GM23338 (cell line): ENCODE measurements at regions not wholly inside any gene's neighbourhood (a gene's known extent, or its start where the extent isn't known, plus 50 kb on each side); places are given as distances from the start of the nearest gene placed in this dataset.
A peak's percentile ranks its signal among the peaks of the same experiment; 100 is the strongest.

Experiments used
- ATAC-seq: fragments of 200-7000 bp; cut with Tn5 transposase; 3 replicates; pipeline ENCODE4 v1.9.1; 2020
- DNase-seq: peaks from one replicate; pipeline ENCODE4 v3.0.0-alpha.2; 2015; ENCODE audit warnings: low spot score
- H2AFZ ChIP-seq: fragments of 200-600 bp; sonication (generic); 2 replicates; pipeline ENCODE4 v1.8.0; 2016; ENCODE audit warnings: antibody characterized with exemption, mild to moderate bottlenecking, moderate library complexity
- H3F3A ChIP-seq: fragments of 200-600 bp; sonication (generic); replicated peaks from 2 replicates; pipeline ENCODE4 v1.8.0; 2017; ENCODE audit warnings: antibody characterized with exemption, mixed run types, low read depth
- H3K27ac ChIP-seq: fragments of 200-600 bp; sonication (generic); 2 replicates; pipeline ENCODE4 v1.6.1; 2016; ENCODE audit warnings: low read depth
- H3K27me3 ChIP-seq: fragments of 200-600 bp; sonication (generic); 2 replicates; pipeline ENCODE4 v1.8.0; 2016; ENCODE audit warnings: mild to moderate bottlenecking, mixed run types, moderate library complexity; ENCODE audit not compliant: insufficient read depth
- H3K36me3 ChIP-seq: fragments of 200-600 bp; sonication (generic); 2 replicates; pipeline ENCODE4 v1.8.0; 2016; ENCODE audit warnings: mild to moderate bottlenecking; ENCODE audit not compliant: insufficient read depth
- H3K4me1 ChIP-seq: fragments of 200-600 bp; sonication (generic); 2 replicates; pipeline ENCODE4 v1.8.0; 2016; ENCODE audit warnings: mild to moderate bottlenecking, moderate library complexity; ENCODE audit not compliant: insufficient read depth
- H3K4me2 ChIP-seq: fragments of 200-600 bp; sonication (generic); 2 replicates; pipeline ENCODE4 v1.7.1; 2017; ENCODE audit warnings: mixed run types
- H3K4me3 ChIP-seq: fragments of 200-600 bp; sonication (generic); 2 replicates; pipeline ENCODE4 v1.6.1; 2016; ENCODE audit warnings: mixed run types
- H3K79me2 ChIP-seq: fragments of 200-600 bp; sonication (generic); replicated peaks from 2 replicates; pipeline ENCODE4 v1.8.0; 2017; ENCODE audit warnings: mild to moderate bottlenecking; ENCODE audit not compliant: insufficient read depth
- H3K9me2 ChIP-seq: fragments of 200-600 bp; sonication (generic); 2 replicates; pipeline ENCODE4 v1.8.0; 2017; ENCODE audit not compliant: insufficient read depth
- H4K20me1 ChIP-seq: fragments of 200-600 bp; sonication (generic); replicated peaks from 2 replicates; pipeline ENCODE4 v1.8.0; 2017; ENCODE audit warnings: mild to moderate bottlenecking; ENCODE audit not compliant: insufficient read depth
- H3K27ac Mint-ChIP-seq: 2 replicates; pipeline ENCODE4 v1.8.0; 2020; ENCODE audit warnings: inconsistent platforms, mild to moderate bottlenecking, moderate library complexity, mixed read lengths
- H3K27me3 Mint-ChIP-seq: 3 replicates; pipeline ENCODE4 v1.8.0; 2022; ENCODE audit warnings: low read depth, mild to moderate bottlenecking, moderate library complexity, mixed read lengths, inconsistent platforms; ENCODE audit not compliant: insufficient read depth, poor library complexity
- H3K36me3 Mint-ChIP-seq: 3 replicates; pipeline ENCODE4 v1.8.0; 2021; ENCODE audit warnings: low read depth, mild to moderate bottlenecking, inconsistent platforms, moderate library complexity, mixed read lengths
- H3K4me1 Mint-ChIP-seq: 3 replicates; pipeline ENCODE4 v1.8.0; 2020; ENCODE audit warnings: mild to moderate bottlenecking, inconsistent platforms, mixed read lengths
- H3K4me3 Mint-ChIP-seq: 3 replicates; pipeline ENCODE4 v1.8.0; 2021; ENCODE audit warnings: moderate library complexity, mild to moderate bottlenecking, inconsistent platforms, mixed read lengths
- H3K9me3 Mint-ChIP-seq: 3 replicates; pipeline ENCODE4 v1.8.0; 2020; ENCODE audit warnings: moderate library complexity, mild to moderate bottlenecking, inconsistent platforms, mixed read lengths
- CREB1 ChIP-seq: fragments of 250-450 bp; sonication (Bioruptor Pico); IDR thresholded peaks from 2 replicates; pipeline ENCODE4 v1.5.0; 2020; ENCODE audit warnings: low read depth, mild to moderate bottlenecking, moderate library complexity
- EZH2 ChIP-seq: fragments of 200-600 bp; sonication (generic); IDR thresholded peaks from one replicate; pipeline ENCODE4 v1.8.0; 2017; ENCODE audit warnings: antibody characterized with exemption, mild to moderate bottlenecking, low read depth; ENCODE audit not compliant: unreplicated experiment
- EZH2phosphoT487 ChIP-seq: fragments of 200-600 bp; sonication (generic); IDR thresholded peaks from one replicate; pipeline ENCODE4 v1.8.1; 2018; ENCODE audit warnings: antibody characterized with exemption; ENCODE audit not compliant: unreplicated experiment
- JUNB ChIP-seq: IDR thresholded peaks from one replicate; pipeline ENCODE4 v1.6.1; 2016; ENCODE audit warnings: antibody characterized with exemption; ENCODE audit not compliant: unreplicated experiment
- POLR2AphosphoS5 ChIP-seq: IDR thresholded peaks from 2 replicates; pipeline ENCODE4 v1.6.1; 2016; ENCODE audit warnings: antibody characterized with exemption, low read depth
- ZNF114 ChIP-seq: fragments of 250-450 bp; sonication (Bioruptor Pico); IDR thresholded peaks from 2 replicates; pipeline ENCODE4 v1.5.0; 2020; ENCODE audit warnings: mild to moderate bottlenecking, moderate library complexity
- ZNF331 ChIP-seq: fragments of 250-450 bp; sonication (Bioruptor Pico); IDR thresholded peaks from 2 replicates; pipeline ENCODE4 v1.5.0; 2020; ENCODE audit warnings: low read depth, mild to moderate bottlenecking, moderate library complexity
- TF ChIP-seq, protein P1 (sequence below), 2 experiments: fragments of 200-600 bp in 1 of 2; sonication (generic) in 1 of 2; conservative IDR thresholded peaks; 2 replicates each; pipeline versions ENCODE4 v1.5.1 to v1.6.1; 2016 to 2017; ENCODE audit warnings: antibody characterized with exemption in 2 of 2, low read depth in 2 of 2, mild to moderate bottlenecking in 2 of 2, moderate library complexity in 1 of 2
- TF ChIP-seq, protein P2 (sequence below): IDR thresholded peaks from 2 replicates; pipeline ENCODE4 v1.6.1; 2016; ENCODE audit warnings: antibody characterized with exemption
- TF ChIP-seq, protein P3 (sequence below): fragments of 250-450 bp; sonication (Bioruptor Pico); IDR thresholded peaks from 2 replicates; pipeline ENCODE4 v1.5.0; 2020; ENCODE audit warnings: mild to moderate bottlenecking, moderate library complexity

DNA sequence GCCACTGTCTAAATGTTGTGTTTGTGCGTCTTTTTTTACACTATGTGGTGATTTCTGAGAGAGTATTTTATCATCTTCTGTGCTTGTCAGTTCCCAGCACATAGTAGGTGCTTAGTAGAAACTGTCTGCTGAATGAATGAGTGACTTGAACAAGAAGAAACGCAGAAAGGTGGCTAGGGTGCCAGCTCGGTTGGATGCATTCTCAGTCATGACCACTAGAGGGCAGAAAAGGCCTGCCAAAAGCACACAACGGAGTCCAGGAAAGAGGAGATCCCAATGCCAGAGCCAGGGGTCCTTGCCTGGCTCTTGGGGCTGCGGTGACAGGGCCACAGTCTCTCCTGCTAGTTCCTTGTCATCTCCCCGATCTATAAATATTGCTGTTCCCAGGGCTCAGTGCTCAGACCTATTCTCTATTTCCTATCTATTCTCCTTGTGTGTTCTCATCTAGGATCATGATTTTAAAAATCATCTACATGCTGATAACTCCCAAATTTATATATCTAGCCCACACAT lies 57.3 kb upstream of the CCL1 start:
- Histone ChIP-seq H2AFZ (no peak overlapping the region), H4K20me1 (no peaks in the 10 kb centered on the region), H3K4me2 (no peak overlapping the region), H3K36me3 (no peaks in the 10 kb centered on the region), H3F3A (0 out of 2 replicates have a peak, but pooled peaks cover 4% of the 10 kb centered on the region), H3K4me3 (no peak overlapping the region), H3K4me1 (peaks cover 2% of the 10 kb centered on the region; the same call in 1 of the 2 replicates), H3K79me2 (no peaks in the 10 kb centered on the region), H3K27ac (no peak overlapping the region), H3K9me2 (no peaks in the 10 kb centered on the region), H3K27me3 (0 out of 2 replicates have a peak, but pooled peaks cover 2% of the 10 kb centered on the region)
- no peaks in the 10 kb centered on the region for H3K36me3 Mint-ChIP-seq
- H3K4me1 Mint-ChIP-seq, result peaks cover 11% of the 10 kb centered on the region
- H3K9me3 Mint-ChIP-seq, result no peaks in the 10 kb centered on the region
- H3K27me3 Mint-ChIP-seq, result peaks cover 13% of the 10 kb centered on the region
- no peak overlapping the region for H3K27ac Mint-ChIP-seq
- 0 out of 2 replicates have a peak, but pooled peaks have one; percentile 12 for TF ChIP-seq CREB1 (CRISPR knock-in tag)
- TF ChIP-seq EZH2, result no peak
- TF ChIP-seq, protein P1, sequence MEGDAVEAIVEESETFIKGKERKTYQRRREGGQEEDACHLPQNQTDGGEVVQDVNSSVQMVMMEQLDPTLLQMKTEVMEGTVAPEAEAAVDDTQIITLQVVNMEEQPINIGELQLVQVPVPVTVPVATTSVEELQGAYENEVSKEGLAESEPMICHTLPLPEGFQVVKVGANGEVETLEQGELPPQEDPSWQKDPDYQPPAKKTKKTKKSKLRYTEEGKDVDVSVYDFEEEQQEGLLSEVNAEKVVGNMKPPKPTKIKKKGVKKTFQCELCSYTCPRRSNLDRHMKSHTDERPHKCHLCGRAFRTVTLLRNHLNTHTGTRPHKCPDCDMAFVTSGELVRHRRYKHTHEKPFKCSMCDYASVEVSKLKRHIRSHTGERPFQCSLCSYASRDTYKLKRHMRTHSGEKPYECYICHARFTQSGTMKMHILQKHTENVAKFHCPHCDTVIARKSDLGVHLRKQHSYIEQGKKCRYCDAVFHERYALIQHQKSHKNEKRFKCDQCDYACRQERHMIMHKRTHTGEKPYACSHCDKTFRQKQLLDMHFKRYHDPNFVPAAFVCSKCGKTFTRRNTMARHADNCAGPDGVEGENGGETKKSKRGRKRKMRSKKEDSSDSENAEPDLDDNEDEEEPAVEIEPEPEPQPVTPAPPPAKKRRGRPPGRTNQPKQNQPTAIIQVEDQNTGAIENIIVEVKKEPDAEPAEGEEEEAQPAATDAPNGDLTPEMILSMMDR (conservative IDR thresholded peaks at IDR 0.05; ENCODE audit: low read depth in 2 of 2), result peak; percentile 91 to 97
- no peak overlapping the region for H3K4me3 Mint-ChIP-seq
- ATAC-seq (peak; percentile 37), DNase-seq (peak; percentile 82)

DNA sequence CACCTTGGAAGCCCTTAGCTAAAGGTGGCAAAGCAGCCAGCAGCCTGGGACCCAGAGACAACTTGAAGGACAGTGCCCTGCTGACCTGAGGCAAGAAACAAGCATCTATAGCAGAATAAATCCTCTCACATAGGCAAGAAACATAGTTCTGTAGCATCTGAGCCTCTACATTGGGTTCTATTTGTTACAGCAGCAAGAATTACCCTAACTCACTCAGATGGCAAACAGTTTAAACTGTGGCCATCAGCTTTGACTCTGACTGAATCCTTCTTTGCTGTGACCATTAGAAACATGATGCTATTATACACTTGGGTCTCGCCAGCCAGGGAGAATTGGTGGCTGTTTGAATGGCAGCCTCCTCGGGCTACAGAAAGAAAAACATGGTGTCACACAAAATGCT lies 53.1 kb upstream of the CCL1 start:
- no peak for ATAC-seq
- H3K9me2 ChIP-seq, result no peaks in the 10 kb centered on the region
- no peaks in the 10 kb centered on the region for H3K9me3 Mint-ChIP-seq
- H3K27me3 ChIP-seq, result peaks cover 28% of the 10 kb centered on the region
- no peaks in the 10 kb centered on the region for H3K36me3 Mint-ChIP-seq
- H3K79me2 ChIP-seq, result no peaks in the 10 kb centered on the region
- H3K4me3 ChIP-seq, result no peak overlapping the region
- H3F3A ChIP-seq, result no peaks in the 10 kb centered on the region
- H3K4me3 Mint-ChIP-seq, result no peak overlapping the region
- no peak for DNase-seq
- H4K20me1 ChIP-seq, result no peaks in the 10 kb centered on the region
- H2AFZ ChIP-seq, result no peak overlapping the region
- H3K27ac Mint-ChIP-seq, result no peak overlapping the region
- no peaks in the 10 kb centered on the region for H3K36me3 ChIP-seq
- H3K27me3 Mint-ChIP-seq, result peaks cover 5% of the 10 kb centered on the region
- peaks cover 32% of the 10 kb centered on the region for H3K4me1 Mint-ChIP-seq
- H3K4me2 ChIP-seq, result no peak overlapping the region
- no peak overlapping the region for H3K27ac ChIP-seq
- peaks cover 37% of the 10 kb centered on the region for H3K4me1 ChIP-seq
- no peak for TF ChIP-seq EZH2phosphoT487
- TF ChIP-seq, protein P2, sequence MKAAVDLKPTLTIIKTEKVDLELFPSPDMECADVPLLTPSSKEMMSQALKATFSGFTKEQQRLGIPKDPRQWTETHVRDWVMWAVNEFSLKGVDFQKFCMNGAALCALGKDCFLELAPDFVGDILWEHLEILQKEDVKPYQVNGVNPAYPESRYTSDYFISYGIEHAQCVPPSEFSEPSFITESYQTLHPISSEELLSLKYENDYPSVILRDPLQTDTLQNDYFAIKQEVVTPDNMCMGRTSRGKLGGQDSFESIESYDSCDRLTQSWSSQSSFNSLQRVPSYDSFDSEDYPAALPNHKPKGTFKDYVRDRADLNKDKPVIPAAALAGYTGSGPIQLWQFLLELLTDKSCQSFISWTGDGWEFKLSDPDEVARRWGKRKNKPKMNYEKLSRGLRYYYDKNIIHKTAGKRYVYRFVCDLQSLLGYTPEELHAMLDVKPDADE, result no peak
- TF ChIP-seq POLR2AphosphoS5, result no peak
- no peak for TF ChIP-seq JUNB
- TF ChIP-seq ZNF114, result no peak
- no peak for TF ChIP-seq ZNF331 (CRISPR knock-in tag)
- no peak for TF ChIP-seq CREB1 (CRISPR knock-in tag)
- TF ChIP-seq, protein P3, sequence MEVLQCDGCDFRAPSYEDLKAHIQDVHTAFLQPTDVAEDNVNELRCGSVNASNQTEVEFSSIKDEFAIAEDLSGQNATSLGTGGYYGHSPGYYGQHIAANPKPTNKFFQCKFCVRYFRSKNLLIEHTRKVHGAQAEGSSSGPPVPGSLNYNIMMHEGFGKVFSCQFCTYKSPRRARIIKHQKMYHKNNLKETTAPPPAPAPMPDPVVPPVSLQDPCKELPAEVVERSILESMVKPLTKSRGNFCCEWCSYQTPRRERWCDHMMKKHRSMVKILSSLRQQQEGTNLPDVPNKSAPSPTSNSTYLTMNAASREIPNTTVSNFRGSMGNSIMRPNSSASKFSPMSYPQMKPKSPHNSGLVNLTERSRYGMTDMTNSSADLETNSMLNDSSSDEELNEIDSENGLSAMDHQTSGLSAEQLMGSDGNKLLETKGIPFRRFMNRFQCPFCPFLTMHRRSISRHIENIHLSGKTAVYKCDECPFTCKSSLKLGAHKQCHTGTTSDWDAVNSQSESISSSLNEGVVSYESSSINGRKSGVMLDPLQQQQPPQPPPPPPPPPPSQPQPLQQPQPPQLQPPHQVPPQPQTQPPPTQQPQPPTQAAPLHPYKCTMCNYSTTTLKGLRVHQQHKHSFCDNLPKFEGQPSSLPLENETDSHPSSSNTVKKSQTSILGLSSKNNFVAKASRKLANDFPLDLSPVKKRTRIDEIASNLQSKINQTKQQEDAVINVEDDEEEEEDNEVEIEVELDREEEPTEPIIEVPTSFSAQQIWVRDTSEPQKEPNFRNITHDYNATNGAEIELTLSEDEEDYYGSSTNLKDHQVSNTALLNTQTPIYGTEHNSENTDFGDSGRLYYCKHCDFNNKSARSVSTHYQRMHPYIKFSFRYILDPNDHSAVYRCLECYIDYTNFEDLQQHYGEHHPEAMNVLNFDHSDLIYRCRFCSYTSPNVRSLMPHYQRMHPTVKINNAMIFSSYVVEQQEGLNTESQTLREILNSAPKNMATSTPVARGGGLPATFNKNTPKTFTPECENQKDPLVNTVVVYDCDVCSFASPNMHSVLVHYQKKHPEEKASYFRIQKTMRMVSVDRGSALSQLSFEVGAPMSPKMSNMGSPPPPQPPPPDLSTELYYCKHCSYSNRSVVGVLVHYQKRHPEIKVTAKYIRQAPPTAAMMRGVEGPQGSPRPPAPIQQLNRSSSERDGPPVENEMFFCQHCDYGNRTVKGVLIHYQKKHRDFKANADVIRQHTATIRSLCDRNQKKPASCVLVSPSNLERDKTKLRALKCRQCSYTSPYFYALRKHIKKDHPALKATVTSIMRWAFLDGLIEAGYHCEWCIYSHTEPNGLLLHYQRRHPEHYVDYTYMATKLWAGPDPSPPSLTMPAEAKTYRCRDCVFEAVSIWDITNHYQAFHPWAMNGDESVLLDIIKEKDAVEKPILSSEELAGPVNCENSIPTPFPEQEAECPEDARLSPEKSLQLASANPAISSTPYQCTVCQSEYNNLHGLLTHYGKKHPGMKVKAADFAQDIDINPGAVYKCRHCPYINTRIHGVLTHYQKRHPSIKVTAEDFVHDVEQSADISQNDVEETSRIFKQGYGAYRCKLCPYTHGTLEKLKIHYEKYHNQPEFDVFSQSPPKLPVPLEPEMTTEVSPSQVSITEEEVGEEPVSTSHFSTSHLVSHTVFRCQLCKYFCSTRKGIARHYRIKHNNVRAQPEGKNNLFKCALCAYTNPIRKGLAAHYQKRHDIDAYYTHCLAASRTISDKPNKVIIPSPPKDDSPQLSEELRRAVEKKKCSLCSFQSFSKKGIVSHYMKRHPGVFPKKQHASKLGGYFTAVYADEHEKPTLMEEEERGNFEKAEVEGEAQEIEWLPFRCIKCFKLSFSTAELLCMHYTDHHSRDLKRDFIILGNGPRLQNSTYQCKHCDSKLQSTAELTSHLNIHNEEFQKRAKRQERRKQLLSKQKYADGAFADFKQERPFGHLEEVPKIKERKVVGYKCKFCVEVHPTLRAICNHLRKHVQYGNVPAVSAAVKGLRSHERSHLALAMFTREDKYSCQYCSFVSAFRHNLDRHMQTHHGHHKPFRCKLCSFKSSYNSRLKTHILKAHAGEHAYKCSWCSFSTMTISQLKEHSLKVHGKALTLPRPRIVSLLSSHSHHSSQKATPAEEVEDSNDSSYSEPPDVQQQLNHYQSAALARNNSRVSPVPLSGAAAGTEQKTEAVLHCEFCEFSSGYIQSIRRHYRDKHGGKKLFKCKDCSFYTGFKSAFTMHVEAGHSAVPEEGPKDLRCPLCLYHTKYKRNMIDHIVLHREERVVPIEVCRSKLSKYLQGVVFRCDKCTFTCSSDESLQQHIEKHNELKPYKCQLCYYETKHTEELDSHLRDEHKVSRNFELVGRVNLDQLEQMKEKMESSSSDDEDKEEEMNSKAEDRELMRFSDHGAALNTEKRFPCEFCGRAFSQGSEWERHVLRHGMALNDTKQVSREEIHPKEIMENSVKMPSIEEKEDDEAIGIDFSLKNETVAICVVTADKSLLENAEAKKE (CRISPR knock-in tag), result no peak
